ENCODE measurements at regions not wholly inside any gene's neighbourhood (a gene's known extent, or its start where the extent isn't known, plus 50 kb on each side); places are given as distances from the start of the nearest gene placed in this dataset.

- in situ Hi-C loops (cut with HindIII; ENCODE audit: low sequenced_read_pairs): no loop called here
- no peak for DNase-seq (ENCODE audit: low spot score)
Measured at GRCh38 chr6:147136057-147136456, 68.2 kb upstream of the STXBP5 start.

- DNase-seq (ENCODE audit: low spot score): no peak
- in situ Hi-C loops (cut with HindIII; ENCODE audit: low sequenced_read_pairs): no loop called here
Measured at GRCh38 chr6:147137986-147138385, 66.2 kb upstream of the STXBP5 start.

GRCh38 chr6:147138835-147139234 is 65.4 kb upstream of the STXBP5 start:
- in situ Hi-C loops (cut with HindIII; ENCODE audit: low sequenced_read_pairs): no loop called here
- no peak for DNase-seq (ENCODE audit: low spot score)

DNA sequence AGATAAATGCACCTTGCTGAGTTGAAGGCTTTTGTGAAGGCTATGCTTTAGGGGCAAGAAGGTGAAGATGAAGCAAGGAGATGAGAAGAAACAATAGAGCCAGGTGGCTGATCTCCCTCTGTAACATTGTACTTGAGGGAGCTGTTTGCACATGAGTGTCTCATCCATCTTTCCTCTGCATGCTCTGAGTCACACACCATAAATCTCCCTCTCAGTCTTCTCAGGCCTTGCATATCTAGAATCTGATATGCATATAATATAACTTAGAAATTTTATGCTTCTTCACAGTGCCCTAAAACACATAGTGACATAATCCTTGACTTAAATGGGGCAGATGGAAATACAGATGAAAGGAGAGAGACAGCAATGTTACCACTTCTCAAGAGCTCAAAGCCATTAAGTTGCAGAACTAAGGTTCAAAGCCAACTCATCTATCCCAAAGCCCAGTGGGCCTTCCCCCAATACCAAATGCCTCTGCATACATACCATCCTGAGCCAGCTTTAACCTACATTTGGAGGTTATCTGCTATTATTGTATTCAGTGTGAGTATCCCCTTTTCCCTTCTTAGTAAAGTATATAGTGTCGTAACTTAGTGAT is 62.4 kb upstream of the STXBP5 start:
- DNase-seq (ENCODE audit: low spot score): no peak
- in situ Hi-C loops (cut with HindIII; ENCODE audit: low sequenced_read_pairs): no loop called here

- DNase-seq (ENCODE audit: low spot score): no peak
- in situ Hi-C loops (cut with HindIII; ENCODE audit: low sequenced_read_pairs): no loop called here
Measured at GRCh38 chr6:147142684-147143245, 61.5 kb upstream of the STXBP5 start.

DNA sequence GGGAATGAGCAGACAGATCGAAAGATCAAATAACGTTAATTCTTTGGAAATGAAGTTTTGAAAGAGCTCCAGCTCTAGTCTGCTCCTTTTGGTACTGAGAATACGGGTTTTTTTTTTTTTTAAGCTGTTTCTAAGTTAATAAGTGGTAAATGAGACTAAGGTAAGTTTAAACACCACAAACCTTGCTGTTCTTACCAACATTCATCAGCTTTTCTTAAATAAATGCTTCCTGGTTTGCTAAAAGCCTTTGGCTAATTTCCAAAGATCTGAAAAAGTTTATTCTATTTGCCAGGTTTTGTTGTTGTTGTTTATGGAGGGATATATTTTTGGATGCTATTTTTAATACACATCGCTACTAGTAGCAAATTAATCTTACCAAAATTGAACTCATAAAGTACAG is 55.1 kb upstream of the STXBP5 start:
- in situ Hi-C loops (cut with HindIII; ENCODE audit: low sequenced_read_pairs): no loop called here
- no peak for DNase-seq (ENCODE audit: low spot score)

GRCh38 chr6:147149826-147150225 is 54.4 kb upstream of the STXBP5 start:
- in situ Hi-C loops (cut with HindIII; ENCODE audit: low sequenced_read_pairs): no loop called here
- DNase-seq (ENCODE audit: low spot score): no peak

DNA sequence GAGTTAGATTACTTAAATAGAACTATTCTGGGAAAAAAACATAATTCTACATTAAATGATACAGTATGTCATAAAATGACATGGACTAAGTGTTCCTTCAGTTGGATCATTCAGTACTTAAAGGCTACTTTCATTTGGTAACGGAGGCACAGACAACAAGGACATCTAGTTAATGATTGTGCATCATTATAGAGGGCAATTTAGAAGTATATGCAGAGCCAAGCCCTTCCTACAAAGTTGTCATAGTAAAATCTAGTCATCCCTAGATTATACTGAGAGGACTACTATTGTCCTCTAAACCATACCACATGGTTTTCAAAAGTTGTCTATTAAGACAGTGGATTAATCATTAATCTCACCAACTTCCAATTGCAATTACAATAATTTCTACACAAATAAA is 53.9 kb upstream of the STXBP5 start:
- in situ Hi-C loops (cut with HindIII; ENCODE audit: low sequenced_read_pairs): no loop called here
- DNase-seq (ENCODE audit: low spot score): no peak

Measured in G401 (cell line).